T-helper 2 cell (primary cell): ENCODE measurements at regions not wholly inside any gene's neighbourhood (a gene's known extent, or its start where the extent isn't known, plus 50 kb on each side); places are given as distances from the start of the nearest gene placed in this dataset.

ENCODE experiments used
- DNase-seq, 5 experiments: peaks; one replicate each; pipeline versions ENCODE4 v3.0.0 to v3.0.0-alpha.2; 2012 to 2022

- no peak for DNase-seq
These were observed 485.9 kb downstream of the SQOR start for GRCh38 chr15:46120713-46121112.

GRCh38 chr15:46121441-46121840 lies 486.6 kb downstream of the SQOR start:
- no peak for DNase-seq

GRCh38 chr15:46126581-46126980 lies 491.8 kb downstream of the SQOR start:
- DNase-seq, result no peak

GRCh38 chr15:46127361-46127874 lies 492.6 kb downstream of the SQOR start:
- no peak for DNase-seq

GRCh38 chr15:46129145-46129544 lies 494.3 kb downstream of the SQOR start:
- DNase-seq, result no peak

GRCh38 chr15:46131876-46132275 lies 497.0 kb downstream of the SQOR start:
- no peak for DNase-seq

- DNase-seq, result no peak
These were observed 502.6 kb downstream of the SQOR start for GRCh38 chr15:46137443-46137842.

- DNase-seq, result no peak
These were observed 511.2 kb downstream of the SQOR start for GRCh38 chr15:46146002-46146401.

- DNase-seq, result no peak
These were observed 512.1 kb downstream of the SQOR start for GRCh38 chr15:46146915-46147314.

- DNase-seq, result no peak
These were observed 517.0 kb downstream of the SQOR start for GRCh38 chr15:46151786-46152185.

- DNase-seq, result no peak
These were observed 531.9 kb downstream of the SQOR start for GRCh38 chr15:46166750-46167149.

- DNase-seq, result no peak
These were observed 535.5 kb downstream of the SQOR start for GRCh38 chr15:46170326-46170725.

- DNase-seq, result no peak
These were observed 539.3 kb downstream of the SQOR start for GRCh38 chr15:46174122-46174521.

- no peak for DNase-seq
These were observed 542.4 kb downstream of the SQOR start for GRCh38 chr15:46177219-46177618.

- no peak for DNase-seq
These were observed 543.3 kb downstream of the SQOR start for GRCh38 chr15:46178138-46178537.

- DNase-seq, result no peak
These were observed 572.5 kb downstream of the SQOR start for GRCh38 chr15:46207341-46207740.

GRCh38 chr15:46213551-46213950 lies 578.7 kb downstream of the SQOR start:
- no peak for DNase-seq

GRCh38 chr15:46222826-46223225 lies 588.0 kb downstream of the SQOR start:
- DNase-seq, result no peak

- DNase-seq, result no peak
These were observed 594.4 kb downstream of the SQOR start for GRCh38 chr15:46229263-46229662.

GRCh38 chr15:46231786-46232185 lies 597.0 kb downstream of the SQOR start:
- no peak for DNase-seq

- DNase-seq, result no peak
These were observed 597.6 kb downstream of the SQOR start for GRCh38 chr15:46232471-46232870.

- DNase-seq, result no peak
These were observed 608.1 kb downstream of the SQOR start for GRCh38 chr15:46242935-46243334.

- DNase-seq, result no peak
These were observed 617.1 kb downstream of the SQOR start for GRCh38 chr15:46251903-46252302.

- no peak for DNase-seq
These were observed 623.2 kb downstream of the SQOR start for GRCh38 chr15:46258056-46258455.

- DNase-seq, result no peak
These were observed 626.1 kb downstream of the SQOR start for GRCh38 chr15:46260937-46261336.
